ENCODE measurements at regions not wholly inside any gene's neighbourhood (a gene's known extent, or its start where the extent isn't known, plus 50 kb on each side); places are given as distances from the start of the nearest gene placed in this dataset.

GRCh38 chr15:70510433-70510832 is 252.9 kb downstream of the UACA start:
- intact Hi-C loops (cut with DNase I; ENCODE audit: low total_unique reads): no loop called here

GRCh38 chr15:70509731-70510143 is 253.6 kb downstream of the UACA start:
- peaks cover 9 to 13% of the 10 kb centered on the region in 2 donors for H3K9me3 ChIP-seq
- in situ Hi-C loops (cut with MboI; ENCODE audit: low pct_ligation_motif_present in 1 of 4, low pct_unique_long_range_greater_than_20kb in 1 of 4, low sequenced_read_pairs in 3 of 4): no loop called here
- intact Hi-C loops (cut with DNase I; ENCODE audit: low total_unique reads): no loop called here
- WGBS, 2 donors (ENCODE audit: low coverage in 1 of 2): 95% methylated on average over 4 of the region's 4 CpGs; no CpG with 5 or more reads in 1 of the 2 donors
- H3K36me3 ChIP-seq: no peaks in the 10 kb centered on the region
- H3K4me3 ChIP-seq: no peak overlapping the region
- no peaks in the 10 kb centered on the region for H3K27me3 ChIP-seq
- H3K27ac ChIP-seq: no peak overlapping the region
- no peak for DNase-seq
- H3K4me1 ChIP-seq: peaks cover 0 to 13% (median 6%) of the 10 kb centered on the region in 4 donors
- TF ChIP-seq POLR2AphosphoS5 (IDR thresholded peaks at IDR 0.05) (no peak), CTCF (IDR thresholded peaks at IDR 0.05) (no peak), EP300 (IDR thresholded peaks at IDR 0.05; ENCODE audit: low read depth) (no peak), POLR2A (IDR thresholded peaks at IDR 0.05) (no peak)

More at GRCh38 chr15:70510433-70510832, 252.9 kb downstream of the UACA start:
- Histone ChIP-seq H3K27ac (no peak overlapping the region), H3K27me3 (no peaks in the 10 kb centered on the region), H3K9me3 (peaks cover 9 to 13% of the 10 kb centered on the region in 2 donors), H3K4me3 (no peak overlapping the region), H3K4me1 (peaks cover 0 to 7% (median 2%) of the 10 kb centered on the region in 4 donors), H3K36me3 (no peaks in the 10 kb centered on the region)
- TF ChIP-seq POLR2A (IDR thresholded peaks at IDR 0.05) (no peak), POLR2AphosphoS5 (IDR thresholded peaks at IDR 0.05) (no peak), CTCF (IDR thresholded peaks at IDR 0.05) (no peak), EP300 (IDR thresholded peaks at IDR 0.05; ENCODE audit: low read depth) (no peak)
- in situ Hi-C loops (cut with MboI; ENCODE audit: low pct_ligation_motif_present in 1 of 4, low pct_unique_long_range_greater_than_20kb in 1 of 4, low sequenced_read_pairs in 3 of 4): no loop called here
- WGBS, 2 donors (ENCODE audit: low coverage in 1 of 2): 90 to 99% methylated on average over 2 of the region's 2 CpGs
- no peak for DNase-seq

GRCh38 chr15:70509282-70509662 is 254.1 kb downstream of the UACA start:
- H3K27me3 ChIP-seq: no peaks in the 10 kb centered on the region
- no peaks in the 10 kb centered on the region for H3K36me3 ChIP-seq
- no peak for DNase-seq
- in situ Hi-C loops (cut with MboI; ENCODE audit: low pct_ligation_motif_present in 1 of 4, low pct_unique_long_range_greater_than_20kb in 1 of 4, low sequenced_read_pairs in 3 of 4) (no loop called here), intact Hi-C loops (cut with DNase I; ENCODE audit: low total_unique reads) (no loop called here)
- 57 to 89% methylated on average over 2 of the region's 2 CpGs for WGBS, 2 donors (ENCODE audit: low coverage in 1 of 2)
- no peak overlapping the region for H3K4me3 ChIP-seq
- H3K9me3 ChIP-seq: peaks cover 9 to 13% of the 10 kb centered on the region in 2 donors
- TF ChIP-seq POLR2A (IDR thresholded peaks at IDR 0.05) (no peak), POLR2AphosphoS5 (IDR thresholded peaks at IDR 0.05) (no peak), EP300 (IDR thresholded peaks at IDR 0.05; ENCODE audit: low read depth) (no peak), CTCF (IDR thresholded peaks at IDR 0.05) (no peak)
- peaks cover 0 to 18% (median 11%) of the 10 kb centered on the region in 4 donors for H3K4me1 ChIP-seq
- no peak overlapping the region for H3K27ac ChIP-seq

GRCh38 chr15:70508561-70509281 is 254.6 kb downstream of the UACA start:
- H3K27ac ChIP-seq: no peak overlapping the region
- WGBS, 2 donors (ENCODE audit: low coverage in 1 of 2): 64% methylated on average over 5 of the region's 5 CpGs; no CpG with 5 or more reads in 1 of the 2 donors
- intact Hi-C loops (cut with DNase I; ENCODE audit: low total_unique reads) (no loop called here), in situ Hi-C loops (cut with MboI; ENCODE audit: low pct_ligation_motif_present in 1 of 4, low pct_unique_long_range_greater_than_20kb in 1 of 4, low sequenced_read_pairs in 3 of 4) (no loop called here)
- TF ChIP-seq POLR2AphosphoS5 (IDR thresholded peaks at IDR 0.05) (no peak), EP300 (IDR thresholded peaks at IDR 0.05; ENCODE audit: low read depth) (no peak), POLR2A (IDR thresholded peaks at IDR 0.05) (no peak), CTCF (IDR thresholded peaks at IDR 0.05) (no peak)
- H3K4me1 ChIP-seq: peaks cover 0 to 22% (median 16%) of the 10 kb centered on the region in 4 donors
- DNase-seq: no peak
- no peaks in the 10 kb centered on the region for H3K27me3 ChIP-seq
- H3K4me3 ChIP-seq: no peak overlapping the region
- H3K9me3 ChIP-seq: peaks cover 9 to 13% of the 10 kb centered on the region in 2 donors
- H3K36me3 ChIP-seq: no peaks in the 10 kb centered on the region

Measured in transverse colon (tissue), 4 donors.